ENCODE measurements at regions not wholly inside any gene's neighbourhood (a gene's known extent, or its start where the extent isn't known, plus 50 kb on each side); places are given as distances from the start of the nearest gene placed in this dataset.

- TF ChIP-seq POLR2A (IDR thresholded peaks at IDR 0.05) (no peak), CTCF (IDR thresholded peaks at IDR 0.05) (no peak), EP300 (IDR thresholded peaks at IDR 0.05) (no peak)
Measured at GRCh38 chr15:58240191-58240932, 102.2 kb downstream of the AQP9 start.

Data from ovary (tissue), 3 donors.